Ishikawa (cell line): ENCODE measurements at regions not wholly inside any gene's neighbourhood (a gene's known extent, or its start where the extent isn't known, plus 50 kb on each side); places are given as distances from the start of the nearest gene placed in this dataset.

Source experiments
- CEBPB ChIP-seq: IDR thresholded peaks from 2 replicates; pipeline ENCODE4 v1.6.1; 2012
- EGR1 ChIP-seq: IDR thresholded peaks from 2 replicates; pipeline ENCODE4 v1.6.1; 2012
- FOXM1 ChIP-seq: IDR thresholded peaks from 2 replicates; pipeline ENCODE4 v1.6.1; 2012; ENCODE audit warnings: low read depth, borderline replicate concordance
- MAX ChIP-seq: IDR thresholded peaks from 2 replicates; pipeline ENCODE4 v1.6.1; 2012
- NFIC ChIP-seq: IDR thresholded peaks from 2 replicates; pipeline ENCODE4 v1.6.1; 2012
- RAD21 ChIP-seq: IDR thresholded peaks from 2 replicates; pipeline ENCODE4 v1.6.1; 2012; ENCODE audit warnings: low read depth
- REST ChIP-seq: IDR thresholded peaks from 2 replicates; pipeline ENCODE4 v1.6.1; 2012; ENCODE audit warnings: low read depth, mild to moderate bottlenecking
- TAF1 ChIP-seq: IDR thresholded peaks from 2 replicates; pipeline ENCODE4 v1.6.1; 2012; ENCODE audit warnings: low read depth, mild to moderate bottlenecking
- USF1 ChIP-seq: IDR thresholded peaks from 2 replicates; pipeline ENCODE4 v1.6.1; 2012

GRCh38 chr6:23311211-23311610, 741.8 kb downstream of the HDGFL1 start:
- TF ChIP-seq TAF1: no peak
- no peak for TF ChIP-seq MAX
- no peak for TF ChIP-seq REST
- TF ChIP-seq FOXM1: no peak
- TF ChIP-seq USF1: no peak
- TF ChIP-seq NFIC: no peak
- no peak for TF ChIP-seq CEBPB
- TF ChIP-seq EGR1: no peak
- no peak for TF ChIP-seq RAD21
